ENCODE measurements at regions not wholly inside any gene's neighbourhood (a gene's known extent, or its start where the extent isn't known, plus 50 kb on each side); places are given as distances from the start of the nearest gene placed in this dataset.
A peak's percentile ranks its signal among the peaks of the same experiment; 100 is the strongest.

DNA sequence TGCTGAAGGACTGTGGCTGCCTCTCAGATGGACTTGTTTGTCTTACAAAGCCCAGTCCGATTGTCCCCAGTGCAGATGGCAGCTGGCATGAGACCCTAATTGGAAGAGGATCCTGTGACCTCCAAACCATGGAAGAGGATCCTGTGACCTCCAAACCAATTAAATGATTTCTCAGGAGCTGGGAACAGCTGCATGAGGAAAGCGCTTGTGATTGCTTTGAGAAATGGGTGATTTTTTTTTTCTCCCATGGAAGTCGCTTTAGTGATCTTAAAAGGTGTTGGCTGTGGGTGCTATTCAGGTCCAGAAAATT is 68.4 kb upstream of the LARS2 start:
- Mint-ChIP-seq H3K4me1 (ENCODE audit: low read depth) (peaks cover 4% of the 10 kb centered on the region), H3K9me3 (no peaks in the 10 kb centered on the region), H3K4me3 (no peak overlapping the region), H3K36me3 (ENCODE audit: low read depth) (no peaks in the 10 kb centered on the region), H3K27me3 (peaks cover 5% of the 10 kb centered on the region), H3K27ac (no peak overlapping the region)
- POLR2A ChIA-PET = no interaction called here
- ATAC-seq = no peak
- CTCF ChIA-PET = interaction anchor here (0.9 kb wide), 1 partner anchor 26 kb away, joined by 3 read pairs; no protein-coding TSS in a partner anchor
- intact Hi-C loops (cut with micrococcal nuclease) = no loop called here
- TF ChIP-seq, protein P1, sequence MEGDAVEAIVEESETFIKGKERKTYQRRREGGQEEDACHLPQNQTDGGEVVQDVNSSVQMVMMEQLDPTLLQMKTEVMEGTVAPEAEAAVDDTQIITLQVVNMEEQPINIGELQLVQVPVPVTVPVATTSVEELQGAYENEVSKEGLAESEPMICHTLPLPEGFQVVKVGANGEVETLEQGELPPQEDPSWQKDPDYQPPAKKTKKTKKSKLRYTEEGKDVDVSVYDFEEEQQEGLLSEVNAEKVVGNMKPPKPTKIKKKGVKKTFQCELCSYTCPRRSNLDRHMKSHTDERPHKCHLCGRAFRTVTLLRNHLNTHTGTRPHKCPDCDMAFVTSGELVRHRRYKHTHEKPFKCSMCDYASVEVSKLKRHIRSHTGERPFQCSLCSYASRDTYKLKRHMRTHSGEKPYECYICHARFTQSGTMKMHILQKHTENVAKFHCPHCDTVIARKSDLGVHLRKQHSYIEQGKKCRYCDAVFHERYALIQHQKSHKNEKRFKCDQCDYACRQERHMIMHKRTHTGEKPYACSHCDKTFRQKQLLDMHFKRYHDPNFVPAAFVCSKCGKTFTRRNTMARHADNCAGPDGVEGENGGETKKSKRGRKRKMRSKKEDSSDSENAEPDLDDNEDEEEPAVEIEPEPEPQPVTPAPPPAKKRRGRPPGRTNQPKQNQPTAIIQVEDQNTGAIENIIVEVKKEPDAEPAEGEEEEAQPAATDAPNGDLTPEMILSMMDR (IDR thresholded peaks at IDR 0.05) = no peak
- DNase-seq = no peak

- DNase-seq (no peak), ATAC-seq (no peak)
- ChIA-PET POLR2A (no interaction called here), CTCF (no interaction called here)
- TF ChIP-seq, protein P1 (IDR thresholded peaks at IDR 0.05) = no peak
- Mint-ChIP-seq H3K9me3 (no peaks in the 10 kb centered on the region), H3K4me1 (ENCODE audit: low read depth) (peaks cover 4% of the 10 kb centered on the region), H3K27me3 (peaks cover 8% of the 10 kb centered on the region), H3K36me3 (ENCODE audit: low read depth) (no peaks in the 10 kb centered on the region), H3K4me3 (no peak overlapping the region), H3K27ac (no peak overlapping the region)
- intact Hi-C loops (cut with micrococcal nuclease) = no loop called here
Measured at GRCh38 chr3:45320986-45321385, 67.4 kb upstream of the LARS2 start.

- ChIA-PET CTCF (no interaction called here), POLR2A (no interaction called here)
- Mint-ChIP-seq H3K36me3 (ENCODE audit: low read depth) (no peaks in the 10 kb centered on the region), H3K4me3 (no peak overlapping the region), H3K27me3 (peaks cover 10% of the 10 kb centered on the region), H3K9me3 (no peaks in the 10 kb centered on the region), H3K27ac (no peak overlapping the region), H3K4me1 (ENCODE audit: low read depth) (peaks cover 4% of the 10 kb centered on the region)
- DNase-seq (peak; percentile 25), ATAC-seq (peak; percentile 27)
- TF ChIP-seq, protein P1 (IDR thresholded peaks at IDR 0.05) = no peak
- intact Hi-C loops (cut with micrococcal nuclease) = no loop called here
Measured at GRCh38 chr3:45321607-45322391, 66.6 kb upstream of the LARS2 start.

DNA sequence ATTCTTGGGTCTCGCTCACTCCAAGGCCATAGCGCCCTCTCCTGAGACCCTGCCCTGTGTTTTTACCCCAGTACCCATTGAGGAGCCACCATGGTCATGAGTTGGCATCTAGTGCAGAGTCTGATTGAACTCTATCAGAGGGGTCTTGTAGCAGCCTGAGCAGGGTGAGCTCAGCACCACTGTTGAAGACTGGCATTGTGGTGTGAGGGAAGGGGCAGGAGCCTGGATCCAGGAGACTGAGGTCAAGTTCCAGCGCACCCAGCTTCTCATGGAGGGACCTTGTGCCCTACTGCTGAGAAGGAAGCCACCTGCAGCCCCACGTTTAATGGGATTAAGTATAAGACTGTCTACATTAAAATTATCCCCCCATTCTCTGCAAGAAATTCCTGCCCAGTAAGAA is 65.8 kb upstream of the LARS2 start:
- POLR2A ChIA-PET = no interaction called here
- ATAC-seq (no peak), DNase-seq (no peak)
- TF ChIP-seq, protein P1 (IDR thresholded peaks at IDR 0.05) = no peak
- CTCF ChIA-PET = no interaction called here
- intact Hi-C loops (cut with micrococcal nuclease) = no loop called here
- Mint-ChIP-seq H3K36me3 (ENCODE audit: low read depth) (no peaks in the 10 kb centered on the region), H3K9me3 (no peaks in the 10 kb centered on the region), H3K4me1 (ENCODE audit: low read depth) (peaks cover 4% of the 10 kb centered on the region), H3K27ac (no peak overlapping the region), H3K4me3 (no peak overlapping the region), H3K27me3 (peaks cover 10% of the 10 kb centered on the region)

- Mint-ChIP-seq H3K36me3 (ENCODE audit: low read depth) (no peaks in the 10 kb centered on the region), H3K4me1 (ENCODE audit: low read depth) (peaks cover 5% of the 10 kb centered on the region), H3K4me3 (no peak overlapping the region), H3K27ac (no peak overlapping the region), H3K9me3 (no peaks in the 10 kb centered on the region), H3K27me3 (peaks cover 13% of the 10 kb centered on the region)
- intact Hi-C loops (cut with micrococcal nuclease) = no loop called here
- ChIA-PET CTCF (interaction anchor here (1.6 kb wide), 1 partner anchor 287 kb away, joined by 3 read pairs; no protein-coding TSS in a partner anchor), POLR2A (no interaction called here)
- DNase-seq (no peak), ATAC-seq (no peak)
- TF ChIP-seq, protein P1 (IDR thresholded peaks at IDR 0.05) = no peak
Measured at GRCh38 chr3:45325676-45326075, 62.7 kb upstream of the LARS2 start.
